ENCODE measurements at regions not wholly inside any gene's neighbourhood (a gene's known extent, or its start where the extent isn't known, plus 50 kb on each side); places are given as distances from the start of the nearest gene placed in this dataset.

- no peak for TF ChIP-seq CTCF (conservative IDR thresholded peaks at IDR 0.05; ENCODE audit: low read depth, low read length)
- no peak for TF ChIP-seq FOS (IDR thresholded peaks at IDR 0.05; ENCODE audit: low read depth, low read length)
- no peak for TF ChIP-seq BHLHE40 (IDR thresholded peaks at IDR 0.05; ENCODE audit: low read depth, low read length)
Measured at GRCh38 chr11:81989093-81989492, 744.6 kb downstream of the FAM181B start.
